HG02642 (cell line): ENCODE measurements at regions not wholly inside any gene's neighbourhood (a gene's known extent, or its start where the extent isn't known, plus 50 kb on each side); places are given as distances from the start of the nearest gene placed in this dataset.
"Not testable (repeated sequence)": the region's sequence is repeated elsewhere in the genome, so short reads cannot be mapped to it uniquely, and the experiment has no call there.

Experiments
- ATAC-seq: cut with Tn5 transposase; IDR thresholded peaks from one replicate; pipeline ENCODE4 v1.9.1; 2021; ENCODE audit warnings: mild to moderate bottlenecking; ENCODE audit not compliant: unreplicated experiment, poor library complexity

- ATAC-seq = no peak
Observed at GRCh38 chr15:93358166-93359059, 269.4 kb upstream of the RGMA start.

GRCh38 chr15:93348711-93349545, 259.9 kb upstream of the RGMA start:
- no peak for ATAC-seq

- no peak for ATAC-seq
Observed at GRCh38 chr15:93347986-93348385, 259.0 kb upstream of the RGMA start.

GRCh38 chr15:93345981-93346380, 257.0 kb upstream of the RGMA start:
- ATAC-seq = no peak

- not testable (repeated sequence) for ATAC-seq
Observed at GRCh38 chr15:93343402-93343801, 254.4 kb upstream of the RGMA start.

- no peak for ATAC-seq
Observed at GRCh38 chr15:93341164-93341563, 252.2 kb upstream of the RGMA start.

- ATAC-seq = no peak
Observed at GRCh38 chr15:93340406-93340805, 251.4 kb upstream of the RGMA start.

GRCh38 chr15:93333796-93334195, 244.8 kb upstream of the RGMA start:
- ATAC-seq = no peak

- not testable (repeated sequence) for ATAC-seq
Observed at GRCh38 chr15:93333126-93333525, 244.1 kb upstream of the RGMA start.

- no peak for ATAC-seq
Observed at GRCh38 chr15:93332168-93332553, 243.2 kb upstream of the RGMA start.

- no peak for ATAC-seq
Observed at GRCh38 chr15:93331545-93332167, 242.6 kb upstream of the RGMA start.

GRCh38 chr15:93330912-93331544, 242.0 kb upstream of the RGMA start:
- no peak for ATAC-seq

- ATAC-seq = no peak
Observed at GRCh38 chr15:93327364-93327763, 238.4 kb upstream of the RGMA start.

- ATAC-seq = no peak
Observed at GRCh38 chr15:93324186-93324975, 235.4 kb upstream of the RGMA start.

GRCh38 chr15:93321881-93322282, 232.9 kb upstream of the RGMA start:
- no peak for ATAC-seq

GRCh38 chr15:93319121-93319814, 230.3 kb upstream of the RGMA start:
- no peak for ATAC-seq

- no peak for ATAC-seq
Observed at GRCh38 chr15:93317772-93318171, 228.8 kb upstream of the RGMA start.

GRCh38 chr15:93314245-93314644, 225.2 kb upstream of the RGMA start:
- ATAC-seq = no peak

GRCh38 chr15:93312891-93313486, 224.0 kb upstream of the RGMA start:
- no peak for ATAC-seq
